ENCODE measurements at regions not wholly inside any gene's neighbourhood (a gene's known extent, or its start where the extent isn't known, plus 50 kb on each side); places are given as distances from the start of the nearest gene placed in this dataset.
A peak's percentile ranks its signal among the peaks of the same experiment; 100 is the strongest.

GRCh38 chr6:47159763-47160162 is 117.6 kb upstream of the ADGRF1 start:
- Histone ChIP-seq H3K9me3 (replicated peaks; ENCODE audit: control insufficient read depth, insufficient read depth, low read depth, low read length) (no peaks in the 10 kb centered on the region), H3K79me2 (ENCODE audit: control insufficient read depth, insufficient read depth, low read length) (no peaks in the 10 kb centered on the region)
- intact Hi-C loops (cut with micrococcal nuclease) = no loop called here

More at GRCh38 chr6:47159763-47160162, 117.6 kb upstream of the ADGRF1 start:
- FAIRE-seq (no peak), DNase-seq (ENCODE audit: extremely low read depth in 1 of 4, low spot score in 3 of 4) (no peak), ATAC-seq (no peak)
- Histone ChIP-seq H3K27ac (ENCODE audit: extremely low read depth, low read depth, low read length) (no peak overlapping the region), H3K36me3 (ENCODE audit: control insufficient read depth, insufficient read depth, low read length) (no peaks in the 10 kb centered on the region), H3K4me1 (replicated peaks in 1 of 2; ENCODE audit: control insufficient read depth in 2 of 2, insufficient read depth in 2 of 2, low read length in 2 of 2) (no peaks in the 10 kb centered on the region), H3K9me1 (ENCODE audit: control insufficient read depth, insufficient read depth, low read length) (no peaks in the 10 kb centered on the region), H2AFZ (ENCODE audit: low read depth, low read length) (no peak overlapping the region), H3K9ac (ENCODE audit: insufficient read depth in 1 of 2, low read depth in 2 of 2, low read length in 2 of 2) (no peak overlapping the region), H3K4me3 (no peak overlapping the region), H3K4me2 (ENCODE audit: insufficient read depth, low read length) (no peak overlapping the region), H3K27me3 (ENCODE audit: control insufficient read depth in 2 of 2, insufficient read depth in 2 of 2, low read length in 2 of 2) (peaks cover 3 to 4% of the 10 kb centered on the region in 2 experiments; a peak in 2 of 5 replicates), H4K20me1 (replicated peaks; ENCODE audit: control insufficient read depth, insufficient read depth, low read length) (no peaks in the 10 kb centered on the region)
- in situ Hi-C loops (cut with MboI) = no loop called here
- TF ChIP-seq, protein P1, sequence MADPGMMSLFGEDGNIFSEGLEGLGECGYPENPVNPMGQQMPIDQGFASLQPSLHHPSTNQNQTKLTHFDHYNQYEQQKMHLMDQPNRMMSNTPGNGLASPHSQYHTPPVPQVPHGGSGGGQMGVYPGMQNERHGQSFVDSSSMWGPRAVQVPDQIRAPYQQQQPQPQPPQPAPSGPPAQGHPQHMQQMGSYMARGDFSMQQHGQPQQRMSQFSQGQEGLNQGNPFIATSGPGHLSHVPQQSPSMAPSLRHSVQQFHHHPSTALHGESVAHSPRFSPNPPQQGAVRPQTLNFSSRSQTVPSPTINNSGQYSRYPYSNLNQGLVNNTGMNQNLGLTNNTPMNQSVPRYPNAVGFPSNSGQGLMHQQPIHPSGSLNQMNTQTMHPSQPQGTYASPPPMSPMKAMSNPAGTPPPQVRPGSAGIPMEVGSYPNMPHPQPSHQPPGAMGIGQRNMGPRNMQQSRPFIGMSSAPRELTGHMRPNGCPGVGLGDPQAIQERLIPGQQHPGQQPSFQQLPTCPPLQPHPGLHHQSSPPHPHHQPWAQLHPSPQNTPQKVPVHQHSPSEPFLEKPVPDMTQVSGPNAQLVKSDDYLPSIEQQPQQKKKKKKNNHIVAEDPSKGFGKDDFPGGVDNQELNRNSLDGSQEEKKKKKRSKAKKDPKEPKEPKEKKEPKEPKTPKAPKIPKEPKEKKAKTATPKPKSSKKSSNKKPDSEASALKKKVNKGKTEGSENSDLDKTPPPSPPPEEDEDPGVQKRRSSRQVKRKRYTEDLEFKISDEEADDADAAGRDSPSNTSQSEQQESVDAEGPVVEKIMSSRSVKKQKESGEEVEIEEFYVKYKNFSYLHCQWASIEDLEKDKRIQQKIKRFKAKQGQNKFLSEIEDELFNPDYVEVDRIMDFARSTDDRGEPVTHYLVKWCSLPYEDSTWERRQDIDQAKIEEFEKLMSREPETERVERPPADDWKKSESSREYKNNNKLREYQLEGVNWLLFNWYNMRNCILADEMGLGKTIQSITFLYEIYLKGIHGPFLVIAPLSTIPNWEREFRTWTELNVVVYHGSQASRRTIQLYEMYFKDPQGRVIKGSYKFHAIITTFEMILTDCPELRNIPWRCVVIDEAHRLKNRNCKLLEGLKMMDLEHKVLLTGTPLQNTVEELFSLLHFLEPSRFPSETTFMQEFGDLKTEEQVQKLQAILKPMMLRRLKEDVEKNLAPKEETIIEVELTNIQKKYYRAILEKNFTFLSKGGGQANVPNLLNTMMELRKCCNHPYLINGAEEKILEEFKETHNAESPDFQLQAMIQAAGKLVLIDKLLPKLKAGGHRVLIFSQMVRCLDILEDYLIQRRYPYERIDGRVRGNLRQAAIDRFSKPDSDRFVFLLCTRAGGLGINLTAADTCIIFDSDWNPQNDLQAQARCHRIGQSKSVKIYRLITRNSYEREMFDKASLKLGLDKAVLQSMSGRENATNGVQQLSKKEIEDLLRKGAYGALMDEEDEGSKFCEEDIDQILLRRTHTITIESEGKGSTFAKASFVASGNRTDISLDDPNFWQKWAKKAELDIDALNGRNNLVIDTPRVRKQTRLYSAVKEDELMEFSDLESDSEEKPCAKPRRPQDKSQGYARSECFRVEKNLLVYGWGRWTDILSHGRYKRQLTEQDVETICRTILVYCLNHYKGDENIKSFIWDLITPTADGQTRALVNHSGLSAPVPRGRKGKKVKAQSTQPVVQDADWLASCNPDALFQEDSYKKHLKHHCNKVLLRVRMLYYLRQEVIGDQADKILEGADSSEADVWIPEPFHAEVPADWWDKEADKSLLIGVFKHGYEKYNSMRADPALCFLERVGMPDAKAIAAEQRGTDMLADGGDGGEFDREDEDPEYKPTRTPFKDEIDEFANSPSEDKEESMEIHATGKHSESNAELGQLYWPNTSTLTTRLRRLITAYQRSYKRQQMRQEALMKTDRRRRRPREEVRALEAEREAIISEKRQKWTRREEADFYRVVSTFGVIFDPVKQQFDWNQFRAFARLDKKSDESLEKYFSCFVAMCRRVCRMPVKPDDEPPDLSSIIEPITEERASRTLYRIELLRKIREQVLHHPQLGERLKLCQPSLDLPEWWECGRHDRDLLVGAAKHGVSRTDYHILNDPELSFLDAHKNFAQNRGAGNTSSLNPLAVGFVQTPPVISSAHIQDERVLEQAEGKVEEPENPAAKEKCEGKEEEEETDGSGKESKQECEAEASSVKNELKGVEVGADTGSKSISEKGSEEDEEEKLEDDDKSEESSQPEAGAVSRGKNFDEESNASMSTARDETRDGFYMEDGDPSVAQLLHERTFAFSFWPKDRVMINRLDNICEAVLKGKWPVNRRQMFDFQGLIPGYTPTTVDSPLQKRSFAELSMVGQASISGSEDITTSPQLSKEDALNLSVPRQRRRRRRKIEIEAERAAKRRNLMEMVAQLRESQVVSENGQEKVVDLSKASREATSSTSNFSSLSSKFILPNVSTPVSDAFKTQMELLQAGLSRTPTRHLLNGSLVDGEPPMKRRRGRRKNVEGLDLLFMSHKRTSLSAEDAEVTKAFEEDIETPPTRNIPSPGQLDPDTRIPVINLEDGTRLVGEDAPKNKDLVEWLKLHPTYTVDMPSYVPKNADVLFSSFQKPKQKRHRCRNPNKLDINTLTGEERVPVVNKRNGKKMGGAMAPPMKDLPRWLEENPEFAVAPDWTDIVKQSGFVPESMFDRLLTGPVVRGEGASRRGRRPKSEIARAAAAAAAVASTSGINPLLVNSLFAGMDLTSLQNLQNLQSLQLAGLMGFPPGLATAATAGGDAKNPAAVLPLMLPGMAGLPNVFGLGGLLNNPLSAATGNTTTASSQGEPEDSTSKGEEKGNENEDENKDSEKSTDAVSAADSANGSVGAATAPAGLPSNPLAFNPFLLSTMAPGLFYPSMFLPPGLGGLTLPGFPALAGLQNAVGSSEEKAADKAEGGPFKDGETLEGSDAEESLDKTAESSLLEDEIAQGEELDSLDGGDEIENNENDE (IDR thresholded peaks at IDR 0.05; ENCODE audit: low read depth, low read length) = no peak
- TF ChIP-seq ZNF174 (CRISPR knock-in tag; IDR thresholded peaks at IDR 0.05) (no peak), ETV6 (IDR thresholded peaks at IDR 0.05; ENCODE audit: borderline replicate concordance in 1 of 2, low read depth in 2 of 2, low read length in 1 of 2) (no peak), ETV6 (CRISPR knock-in tag; IDR thresholded peaks at IDR 0.05; ENCODE audit: borderline replicate concordance) (no peak), CEBPB (tag; IDR thresholded peaks at IDR 0.05) (peak; percentile 59)
- 6% methylated on average over 5 of the region's 5 CpGs for WGBS (ENCODE audit: insufficient coverage, low coverage, missing lambda C conversion rate)
- ChIA-PET POLR2A (interaction anchor here (0.5 to 0.8 kb wide), 2 partner anchors 12 to 195 kb away, joined by 3 read pairs; no protein-coding TSS in a partner anchor), CTCF (ENCODE audit: low intra/inter-chr PET ratio) (no interaction called here)
- BruUV-seq (replicated peaks) = no TSS peak
